ENCODE measurements at regions not wholly inside any gene's neighbourhood (a gene's known extent, or its start where the extent isn't known, plus 50 kb on each side); places are given as distances from the start of the nearest gene placed in this dataset.
"Not testable (repeated sequence)": the region's sequence is repeated elsewhere in the genome, so short reads cannot be mapped to it uniquely, and the experiment has no call there.

GRCh38 chr15:56568466-56569167, 103.7 kb upstream of the MNS1 start:
- DNase-seq: no peak

DNA sequence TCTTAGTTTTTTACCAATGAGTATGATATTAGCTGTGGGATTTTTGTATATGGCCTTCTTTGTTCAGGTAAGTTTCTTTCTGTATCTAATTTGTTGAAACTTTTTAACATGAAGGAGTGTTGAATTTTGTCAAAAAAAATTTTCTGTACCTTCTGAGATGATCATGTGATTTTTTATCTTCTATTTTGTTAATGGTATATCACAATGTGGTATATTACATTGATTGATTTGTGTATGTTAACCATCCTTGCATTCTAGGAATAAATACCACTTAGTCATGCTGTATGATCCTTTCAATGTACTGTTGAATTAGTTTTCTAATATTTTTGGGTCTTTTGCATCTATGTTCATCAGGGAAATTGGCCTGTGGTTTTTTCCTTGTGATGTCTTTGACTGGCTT, 92.5 kb upstream of the MNS1 start:
- DNase-seq: no peak

- DNase-seq: no peak
Observed at GRCh38 chr15:56553486-56553885, 88.5 kb upstream of the MNS1 start.

DNA sequence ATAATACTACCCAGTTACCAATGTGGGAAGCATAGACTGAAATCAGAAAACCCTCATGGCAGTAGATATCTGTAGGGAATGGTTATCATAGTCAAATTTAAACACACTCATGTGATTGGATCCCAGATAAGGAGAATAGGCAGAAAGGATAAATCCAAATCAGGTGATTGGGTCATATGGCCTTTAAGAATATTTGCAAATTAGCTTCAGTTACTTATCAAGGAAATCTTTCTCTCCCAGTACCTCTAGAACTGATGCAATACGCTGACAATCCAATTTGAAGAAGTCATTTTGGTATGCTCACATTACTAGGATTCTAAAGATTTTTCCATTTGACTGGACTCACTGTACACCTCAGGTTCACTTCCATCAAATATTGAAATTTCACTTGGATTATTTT, 87.7 kb upstream of the MNS1 start:
- DNase-seq: no peak

DNA sequence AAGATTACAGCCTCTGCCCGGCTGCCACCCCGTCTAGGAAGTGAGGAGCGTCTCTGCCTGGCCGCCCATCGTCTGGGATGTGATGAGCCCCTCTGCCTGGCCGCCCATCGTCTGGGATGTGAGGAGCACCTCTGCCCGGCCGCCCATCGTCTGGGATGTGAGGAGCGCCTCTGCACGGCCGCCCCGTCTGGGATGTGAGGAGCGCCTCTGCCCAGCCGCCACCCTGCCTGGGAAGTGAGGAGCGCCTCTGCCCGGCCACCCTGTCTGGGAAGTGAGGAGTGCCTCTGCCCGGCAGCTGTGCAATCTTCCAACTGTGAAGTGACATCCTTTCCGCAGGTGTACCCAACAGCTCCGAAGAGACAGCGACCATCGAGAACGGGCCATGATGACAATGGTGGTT, 75.6 kb upstream of the MNS1 start:
- DNase-seq: not testable (repeated sequence)

DNA sequence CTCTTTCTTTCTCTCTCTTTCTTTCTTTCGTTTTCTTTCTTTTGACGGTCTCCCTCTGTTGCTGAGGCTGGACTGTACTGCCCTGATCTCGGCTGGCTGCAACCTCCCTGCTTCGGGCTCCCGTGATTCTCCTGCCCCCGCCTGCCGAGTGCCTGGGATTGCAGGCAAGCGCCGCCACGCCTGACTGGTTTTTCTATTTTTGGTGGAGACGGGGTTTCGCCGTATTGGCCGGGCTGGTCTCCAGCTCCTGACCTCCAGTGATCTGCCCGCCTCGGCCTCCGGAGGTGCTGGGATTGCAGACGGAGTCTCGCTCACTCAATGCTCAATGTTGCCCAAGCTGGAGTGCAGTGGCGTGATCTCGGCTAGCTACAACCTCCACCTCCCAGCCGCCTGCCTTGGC, 75.2 kb upstream of the MNS1 start:
- DNase-seq: not testable (repeated sequence)

- no peak for DNase-seq
Observed at GRCh38 chr15:56538901-56539545, 74.1 kb upstream of the MNS1 start.

GRCh38 chr15:56537881-56538280, 72.9 kb upstream of the MNS1 start:
- DNase-seq: no peak

GRCh38 chr15:56534728-56535127, 69.8 kb upstream of the MNS1 start:
- DNase-seq: no peak

DNA sequence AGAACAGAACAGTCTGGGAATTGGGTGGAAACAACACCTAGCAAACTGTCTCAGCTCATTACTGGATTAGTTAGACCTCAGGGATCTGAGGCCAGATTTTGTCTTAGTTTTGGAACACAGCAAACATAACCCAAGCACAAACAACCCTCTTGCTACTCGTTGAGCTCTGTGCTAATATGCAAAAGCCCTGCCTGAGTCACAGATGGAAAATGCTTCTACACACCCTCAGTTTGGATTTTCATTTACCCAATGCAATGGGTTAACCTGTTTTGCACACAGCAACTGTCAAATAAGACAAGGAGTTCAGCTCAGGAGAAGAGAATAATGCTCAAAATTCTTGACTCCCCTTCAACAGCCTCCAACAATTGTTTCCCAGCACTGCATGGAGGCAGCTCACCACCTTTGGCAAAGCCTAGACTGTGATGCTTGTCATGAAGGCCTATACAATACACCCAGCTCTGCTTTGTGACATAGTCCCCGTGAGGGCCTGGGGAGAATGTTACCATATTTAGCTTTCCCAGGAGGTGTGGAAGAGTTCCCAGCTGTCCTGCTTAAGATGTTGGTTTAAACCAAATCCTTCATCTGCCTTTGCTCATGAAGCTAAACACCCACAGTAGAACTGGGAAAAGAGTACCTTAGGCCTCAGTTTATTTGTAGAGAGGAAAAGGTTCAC, 68.9 kb upstream of the MNS1 start:
- no peak for DNase-seq

DNA sequence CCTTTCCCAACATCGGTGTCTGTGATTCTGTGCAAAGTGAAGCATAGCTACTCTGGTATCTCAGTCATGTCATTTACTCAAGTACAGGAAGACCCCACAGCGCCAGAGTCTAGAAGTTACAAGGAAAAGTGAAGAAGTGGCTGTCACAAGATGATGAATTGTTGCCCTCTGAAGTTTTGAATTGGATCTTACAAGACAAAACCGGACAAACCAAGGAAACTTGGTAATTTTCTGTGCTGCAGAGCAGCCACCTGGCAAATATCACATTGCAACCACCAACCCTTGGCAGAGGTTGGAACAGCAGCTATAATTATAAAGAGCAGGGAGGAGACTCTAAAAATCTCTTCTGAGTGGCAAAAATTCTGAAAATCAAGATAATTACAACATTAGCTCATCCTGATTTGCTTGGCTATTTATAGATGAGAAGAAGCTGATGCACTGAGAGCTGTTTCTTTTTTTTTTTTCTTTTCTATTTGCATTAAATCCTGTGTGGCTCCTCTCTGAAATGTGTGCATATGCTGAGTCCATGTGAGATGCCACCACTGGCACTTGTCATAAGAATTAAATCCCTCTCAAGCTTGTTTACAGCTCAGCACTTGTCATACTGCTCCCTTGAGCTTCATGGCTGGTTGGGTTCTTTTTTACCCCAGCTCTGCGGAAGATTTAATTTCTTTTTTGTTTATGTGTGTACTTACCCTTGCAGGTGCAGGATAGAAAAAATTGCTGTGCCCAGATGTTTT, 68.0 kb upstream of the MNS1 start:
- no peak for DNase-seq

- no peak for DNase-seq
Observed at GRCh38 chr15:56530157-56530556, 65.2 kb upstream of the MNS1 start.

- DNase-seq: no peak
Observed at GRCh38 chr15:56528136-56528535, 63.2 kb upstream of the MNS1 start.

GRCh38 chr15:56524915-56525314, 60.0 kb upstream of the MNS1 start:
- peak; percentile 41 for DNase-seq

GRCh38 chr15:56523521-56523920, 58.6 kb upstream of the MNS1 start:
- no peak for DNase-seq

- no peak for DNase-seq
Observed at GRCh38 chr15:56519000-56519399, 54.1 kb upstream of the MNS1 start.
